OCI-LY7 (cell line): ENCODE measurements at regions not wholly inside any gene's neighbourhood (a gene's known extent, or its start where the extent isn't known, plus 50 kb on each side); places are given as distances from the start of the nearest gene placed in this dataset.

Experiments used
- CTCF ChIP-seq: fragments of 200-600 bp; sonication (generic); conservative IDR thresholded peaks from 2 replicates; pipeline ENCODE4 v1.5.1; 2014; ENCODE audit warnings: mild to moderate bottlenecking, antibody characterized with exemption, low read length, moderate library complexity, mixed read lengths
- EZH2phosphoT487 ChIP-seq: fragments of 200-600 bp; sonication (generic); IDR thresholded peaks from 2 replicates; pipeline ENCODE4 v1.6.1; 2018; ENCODE audit warnings: low read depth, borderline replicate concordance, mild to moderate bottlenecking, mixed run types, antibody characterized with exemption, low read length, moderate library complexity, mixed read lengths

- no peak for TF ChIP-seq CTCF
- TF ChIP-seq EZH2phosphoT487, result no peak
Observed at GRCh38 chr11:110027627-110028371, 65.4 kb upstream of the ZC3H12C start.
